SU-DHL-6 (cell line): ENCODE measurements at regions not wholly inside any gene's neighbourhood (a gene's known extent, or its start where the extent isn't known, plus 50 kb on each side); places are given as distances from the start of the nearest gene placed in this dataset.
"Not testable (repeated sequence)": the region's sequence is repeated elsewhere in the genome, so short reads cannot be mapped to it uniquely, and the experiment has no call there.

ENCODE experiments used
- H2AFZ ChIP-seq: fragments of 200-600 bp; sonication (generic); 2 replicates; pipeline ENCODE4 v1.6.1; 2014; ENCODE audit warnings: low read depth, mild to moderate bottlenecking, moderate library complexity, mixed read lengths, antibody characterized with exemption, low read length; ENCODE audit not compliant: severe bottlenecking
- H3F3A ChIP-seq: fragments of 200-600 bp; shearing (Covaris generic); 2 replicates; pipeline ENCODE4 v1.6.0; 2016; ENCODE audit warnings: antibody characterized with exemption, mild to moderate bottlenecking; ENCODE audit not compliant: insufficient read depth
- H3K27ac ChIP-seq: fragments of 200-600 bp; sonication (generic); 2 replicates; pipeline ENCODE4 v1.5.1; 2016; ENCODE audit warnings: low read depth, mild to moderate bottlenecking, low read length, moderate library complexity, mixed read lengths
- H3K27me3 ChIP-seq: fragments of 200-600 bp; sonication (generic), shearing (Covaris generic); 2 replicates; pipeline ENCODE4 v1.6.0; 2014; ENCODE audit warnings: mild to moderate bottlenecking, low read length
- H3K36me3 ChIP-seq: fragments of 200-600 bp; sonication (generic); 2 replicates; pipeline ENCODE4 v1.6.1; 2014; ENCODE audit warnings: mild to moderate bottlenecking, low read length, mixed read lengths
- H3K4me2 ChIP-seq: fragments of 300-600, 200-600 bp; shearing (Covaris generic), sonication (generic); 2 replicates; pipeline ENCODE4 v1.6.0; 2014; ENCODE audit warnings: low read length, low read depth, mild to moderate bottlenecking; ENCODE audit not compliant: poor library complexity, severe bottlenecking
- H3K4me3 ChIP-seq: fragments of 200-600 bp; sonication (generic); 2 replicates; pipeline ENCODE4 v1.5.1; 2014; ENCODE audit warnings: antibody characterized with exemption, low read length, mild to moderate bottlenecking, mixed read lengths; ENCODE audit not compliant: insufficient read depth, poor library complexity, severe bottlenecking
- H3K79me2 ChIP-seq: fragments of 200-600 bp; sonication (generic); 2 replicates; pipeline ENCODE4 v1.6.1; 2014; ENCODE audit warnings: mild to moderate bottlenecking, low read length, moderate library complexity; ENCODE audit not compliant: insufficient read depth
- H3K9ac ChIP-seq: fragments of 200-600 bp; sonication (generic); 2 replicates; pipeline ENCODE4 v1.7.0; 2014; ENCODE audit warnings: mild to moderate bottlenecking, low read length
- H3K9me2 ChIP-seq: fragments of 200-600 bp; sonication (generic); replicated peaks from 2 replicates; pipeline ENCODE4 v1.6.1; 2014; ENCODE audit warnings: low read length; ENCODE audit not compliant: insufficient read depth
- H3K9me3 ChIP-seq: fragments of 200-600 bp; sonication (generic); 2 replicates; pipeline ENCODE4 v1.6.1; 2014; ENCODE audit warnings: low read length, mixed read lengths; ENCODE audit not compliant: insufficient read depth
- H4K20me1 ChIP-seq: fragments of 200-600 bp; sonication (generic); 2 replicates; pipeline ENCODE4 v1.6.1; 2014; ENCODE audit warnings: low read depth, mild to moderate bottlenecking, antibody characterized with exemption, low read length, moderate library complexity, mixed read lengths
- CTCF ChIP-seq: fragments of 200-600 bp; sonication (generic); IDR thresholded peaks from one replicate; pipeline ENCODE4 v1.5.1; 2017; ENCODE audit warnings: antibody characterized with exemption, mild to moderate bottlenecking, low read length, moderate library complexity; ENCODE audit not compliant: insufficient read depth, poor library complexity, severe bottlenecking
- EZH2phosphoT487 ChIP-seq: fragments of 200-600 bp; sonication (generic), shearing (Covaris generic); conservative IDR thresholded peaks from 2 replicates; pipeline ENCODE4 v1.6.1; 2018; ENCODE audit warnings: mild to moderate bottlenecking, antibody characterized with exemption, low read length, moderate library complexity, mixed read lengths

- Histone ChIP-seq H3K79me2 (no peaks in the 10 kb centered on the region), H2AFZ (no peak overlapping the region), H3K27me3 (no peaks in the 10 kb centered on the region), H3F3A (no peaks in the 10 kb centered on the region), H3K9ac (no peak overlapping the region), H3K4me2 (no peak overlapping the region), H3K9me3 (no peaks in the 10 kb centered on the region), H3K36me3 (no peaks in the 10 kb centered on the region), H3K9me2 (no peaks in the 10 kb centered on the region), H3K27ac (no peak overlapping the region), H4K20me1 (no peaks in the 10 kb centered on the region), H3K4me3 (no peak overlapping the region)
- no peak for TF ChIP-seq EZH2phosphoT487
- no peak for TF ChIP-seq CTCF
Observed at GRCh38 chr6:9745966-9746365, 668.9 kb downstream of the TFAP2A start.

GRCh38 chr6:9745476-9745875 is 669.4 kb downstream of the TFAP2A start:
- no peaks in the 10 kb centered on the region for H3K9me2 ChIP-seq
- no peaks in the 10 kb centered on the region for H4K20me1 ChIP-seq
- no peak overlapping the region for H3K27ac ChIP-seq
- no peak overlapping the region for H3K4me3 ChIP-seq
- no peaks in the 10 kb centered on the region for H3K27me3 ChIP-seq
- no peaks in the 10 kb centered on the region for H3K36me3 ChIP-seq
- TF ChIP-seq CTCF (no peak), EZH2phosphoT487 (no peak)
- H3K79me2 ChIP-seq, result no peaks in the 10 kb centered on the region
- no peaks in the 10 kb centered on the region for H3F3A ChIP-seq
- H3K9ac ChIP-seq, result no peak overlapping the region
- H2AFZ ChIP-seq, result no peak overlapping the region
- no peaks in the 10 kb centered on the region for H3K9me3 ChIP-seq
- H3K4me2 ChIP-seq, result no peak overlapping the region

- H3K36me3 ChIP-seq, result no peaks in the 10 kb centered on the region
- H3K9ac ChIP-seq, result no peak overlapping the region
- H3K79me2 ChIP-seq, result no peaks in the 10 kb centered on the region
- no peaks in the 10 kb centered on the region for H4K20me1 ChIP-seq
- no peak for TF ChIP-seq EZH2phosphoT487
- TF ChIP-seq CTCF, result no peak
- H3K9me3 ChIP-seq, result no peaks in the 10 kb centered on the region
- H3K4me2 ChIP-seq, result no peak overlapping the region
- H2AFZ ChIP-seq, result no peak overlapping the region
- H3F3A ChIP-seq, result no peaks in the 10 kb centered on the region
- no peak overlapping the region for H3K27ac ChIP-seq
- H3K9me2 ChIP-seq, result no peaks in the 10 kb centered on the region
- H3K27me3 ChIP-seq, result no peaks in the 10 kb centered on the region
- H3K4me3 ChIP-seq, result no peak overlapping the region
Observed at GRCh38 chr6:9744119-9744518, 670.8 kb downstream of the TFAP2A start.

GRCh38 chr6:9732056-9732455 is 682.8 kb downstream of the TFAP2A start:
- Histone ChIP-seq H3K4me2 (no peak overlapping the region), H4K20me1 (no peaks in the 10 kb centered on the region), H3F3A (no peaks in the 10 kb centered on the region), H3K4me3 (no peak overlapping the region), H3K9me2 (no peaks in the 10 kb centered on the region), H3K79me2 (no peaks in the 10 kb centered on the region), H3K27ac (no peak overlapping the region), H3K36me3 (no peaks in the 10 kb centered on the region), H3K9ac (no peak overlapping the region), H2AFZ (no peak overlapping the region), H3K27me3 (no peaks in the 10 kb centered on the region), H3K9me3 (no peaks in the 10 kb centered on the region)
- TF ChIP-seq EZH2phosphoT487 (no peak), CTCF (no peak)

GRCh38 chr6:9725776-9726175 is 689.1 kb downstream of the TFAP2A start:
- not testable (repeated sequence) for H3K27ac ChIP-seq, H3K36me3 ChIP-seq, H3K9ac ChIP-seq, H4K20me1 ChIP-seq, H3K9me3 ChIP-seq, H3K9me2 ChIP-seq, H2AFZ ChIP-seq, H3F3A ChIP-seq, H3K4me3 ChIP-seq, H3K4me2 ChIP-seq, H3K27me3 ChIP-seq, H3K79me2 ChIP-seq
